ENCODE measurements at regions not wholly inside any gene's neighbourhood (a gene's known extent, or its start where the extent isn't known, plus 50 kb on each side); places are given as distances from the start of the nearest gene placed in this dataset.

DNA sequence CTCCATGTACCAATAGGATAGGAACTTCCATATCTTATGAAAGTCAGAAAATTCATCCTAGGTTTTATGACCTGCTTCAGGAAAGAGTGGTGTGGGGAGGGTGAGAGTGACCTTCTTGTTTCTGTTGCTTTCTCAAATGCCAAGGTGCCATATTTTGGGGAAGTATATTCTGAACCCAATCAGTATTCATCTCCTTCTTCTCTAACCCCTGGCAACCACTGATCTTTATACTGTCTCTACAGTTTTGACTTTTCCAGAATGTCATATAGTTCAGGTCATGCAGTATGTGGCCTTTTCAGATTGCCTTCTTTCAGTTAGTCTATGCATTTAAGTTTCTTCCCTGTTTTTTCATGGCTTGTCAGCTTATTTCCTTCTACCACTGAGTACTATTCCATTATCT, 321.4 kb upstream of the SEMA6A start:
- Mint-ChIP-seq H3K4me1 (no peaks in the 10 kb centered on the region; the same call in none of the 3 replicates), H3K36me3 (ENCODE audit: low read depth) (no peaks in the 10 kb centered on the region), H3K27me3 (ENCODE audit: insufficient read depth, low read depth, poor library complexity) (no peaks in the 10 kb centered on the region), H3K4me3 (no peak overlapping the region), H3K27ac (no peak overlapping the region), H3K9me3 (no peaks in the 10 kb centered on the region)
- Histone ChIP-seq H2AFZ (no peak overlapping the region), H3K79me2 (replicated peaks; ENCODE audit: insufficient read depth) (no peaks in the 10 kb centered on the region), H3F3A (replicated peaks; ENCODE audit: low read depth) (no peaks in the 10 kb centered on the region), H3K4me1 (ENCODE audit: insufficient read depth) (peaks cover 4% of the 10 kb centered on the region; the same call in 1 of the 2 replicates), H3K27ac (ENCODE audit: low read depth) (no peak overlapping the region), H3K27me3 (ENCODE audit: insufficient read depth) (no peaks in the 10 kb centered on the region), H3K4me2 (no peak overlapping the region), H3K4me3 (no peak overlapping the region), H3K9me2 (ENCODE audit: insufficient read depth) (no peaks in the 10 kb centered on the region), H3K36me3 (ENCODE audit: insufficient read depth) (no peaks in the 10 kb centered on the region), H4K20me1 (replicated peaks; ENCODE audit: insufficient read depth) (no peaks in the 10 kb centered on the region)
- ATAC-seq (no peak), DNase-seq (ENCODE audit: low spot score) (no peak)
- TF ChIP-seq NANOG (IDR thresholded peaks at IDR 0.05; ENCODE audit: borderline replicate concordance), result no peak
- TF ChIP-seq, protein P1, sequence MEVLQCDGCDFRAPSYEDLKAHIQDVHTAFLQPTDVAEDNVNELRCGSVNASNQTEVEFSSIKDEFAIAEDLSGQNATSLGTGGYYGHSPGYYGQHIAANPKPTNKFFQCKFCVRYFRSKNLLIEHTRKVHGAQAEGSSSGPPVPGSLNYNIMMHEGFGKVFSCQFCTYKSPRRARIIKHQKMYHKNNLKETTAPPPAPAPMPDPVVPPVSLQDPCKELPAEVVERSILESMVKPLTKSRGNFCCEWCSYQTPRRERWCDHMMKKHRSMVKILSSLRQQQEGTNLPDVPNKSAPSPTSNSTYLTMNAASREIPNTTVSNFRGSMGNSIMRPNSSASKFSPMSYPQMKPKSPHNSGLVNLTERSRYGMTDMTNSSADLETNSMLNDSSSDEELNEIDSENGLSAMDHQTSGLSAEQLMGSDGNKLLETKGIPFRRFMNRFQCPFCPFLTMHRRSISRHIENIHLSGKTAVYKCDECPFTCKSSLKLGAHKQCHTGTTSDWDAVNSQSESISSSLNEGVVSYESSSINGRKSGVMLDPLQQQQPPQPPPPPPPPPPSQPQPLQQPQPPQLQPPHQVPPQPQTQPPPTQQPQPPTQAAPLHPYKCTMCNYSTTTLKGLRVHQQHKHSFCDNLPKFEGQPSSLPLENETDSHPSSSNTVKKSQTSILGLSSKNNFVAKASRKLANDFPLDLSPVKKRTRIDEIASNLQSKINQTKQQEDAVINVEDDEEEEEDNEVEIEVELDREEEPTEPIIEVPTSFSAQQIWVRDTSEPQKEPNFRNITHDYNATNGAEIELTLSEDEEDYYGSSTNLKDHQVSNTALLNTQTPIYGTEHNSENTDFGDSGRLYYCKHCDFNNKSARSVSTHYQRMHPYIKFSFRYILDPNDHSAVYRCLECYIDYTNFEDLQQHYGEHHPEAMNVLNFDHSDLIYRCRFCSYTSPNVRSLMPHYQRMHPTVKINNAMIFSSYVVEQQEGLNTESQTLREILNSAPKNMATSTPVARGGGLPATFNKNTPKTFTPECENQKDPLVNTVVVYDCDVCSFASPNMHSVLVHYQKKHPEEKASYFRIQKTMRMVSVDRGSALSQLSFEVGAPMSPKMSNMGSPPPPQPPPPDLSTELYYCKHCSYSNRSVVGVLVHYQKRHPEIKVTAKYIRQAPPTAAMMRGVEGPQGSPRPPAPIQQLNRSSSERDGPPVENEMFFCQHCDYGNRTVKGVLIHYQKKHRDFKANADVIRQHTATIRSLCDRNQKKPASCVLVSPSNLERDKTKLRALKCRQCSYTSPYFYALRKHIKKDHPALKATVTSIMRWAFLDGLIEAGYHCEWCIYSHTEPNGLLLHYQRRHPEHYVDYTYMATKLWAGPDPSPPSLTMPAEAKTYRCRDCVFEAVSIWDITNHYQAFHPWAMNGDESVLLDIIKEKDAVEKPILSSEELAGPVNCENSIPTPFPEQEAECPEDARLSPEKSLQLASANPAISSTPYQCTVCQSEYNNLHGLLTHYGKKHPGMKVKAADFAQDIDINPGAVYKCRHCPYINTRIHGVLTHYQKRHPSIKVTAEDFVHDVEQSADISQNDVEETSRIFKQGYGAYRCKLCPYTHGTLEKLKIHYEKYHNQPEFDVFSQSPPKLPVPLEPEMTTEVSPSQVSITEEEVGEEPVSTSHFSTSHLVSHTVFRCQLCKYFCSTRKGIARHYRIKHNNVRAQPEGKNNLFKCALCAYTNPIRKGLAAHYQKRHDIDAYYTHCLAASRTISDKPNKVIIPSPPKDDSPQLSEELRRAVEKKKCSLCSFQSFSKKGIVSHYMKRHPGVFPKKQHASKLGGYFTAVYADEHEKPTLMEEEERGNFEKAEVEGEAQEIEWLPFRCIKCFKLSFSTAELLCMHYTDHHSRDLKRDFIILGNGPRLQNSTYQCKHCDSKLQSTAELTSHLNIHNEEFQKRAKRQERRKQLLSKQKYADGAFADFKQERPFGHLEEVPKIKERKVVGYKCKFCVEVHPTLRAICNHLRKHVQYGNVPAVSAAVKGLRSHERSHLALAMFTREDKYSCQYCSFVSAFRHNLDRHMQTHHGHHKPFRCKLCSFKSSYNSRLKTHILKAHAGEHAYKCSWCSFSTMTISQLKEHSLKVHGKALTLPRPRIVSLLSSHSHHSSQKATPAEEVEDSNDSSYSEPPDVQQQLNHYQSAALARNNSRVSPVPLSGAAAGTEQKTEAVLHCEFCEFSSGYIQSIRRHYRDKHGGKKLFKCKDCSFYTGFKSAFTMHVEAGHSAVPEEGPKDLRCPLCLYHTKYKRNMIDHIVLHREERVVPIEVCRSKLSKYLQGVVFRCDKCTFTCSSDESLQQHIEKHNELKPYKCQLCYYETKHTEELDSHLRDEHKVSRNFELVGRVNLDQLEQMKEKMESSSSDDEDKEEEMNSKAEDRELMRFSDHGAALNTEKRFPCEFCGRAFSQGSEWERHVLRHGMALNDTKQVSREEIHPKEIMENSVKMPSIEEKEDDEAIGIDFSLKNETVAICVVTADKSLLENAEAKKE (CRISPR knock-in tag; IDR thresholded peaks at IDR 0.05), result no peak

DNA sequence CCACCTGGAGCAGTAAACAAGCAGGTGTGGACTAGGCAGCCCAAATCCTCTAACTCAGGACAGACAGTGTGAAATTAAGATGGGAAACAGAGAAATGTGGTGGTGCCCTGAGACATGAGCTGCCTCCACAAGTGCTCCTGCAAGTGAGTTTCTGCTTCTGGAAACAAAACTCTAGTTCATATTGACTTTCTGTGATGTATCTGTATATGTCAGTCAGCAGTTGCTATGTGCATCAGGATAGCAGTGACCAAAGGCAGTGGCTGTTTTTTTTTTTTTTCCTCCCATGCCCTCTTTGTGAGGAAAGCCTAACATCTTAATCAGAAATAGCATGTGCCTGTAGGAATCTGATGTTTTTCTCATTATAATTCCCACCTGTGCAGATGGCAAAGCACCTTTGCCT, 318.4 kb upstream of the SEMA6A start:
- H4K20me1 ChIP-seq (replicated peaks; ENCODE audit: insufficient read depth), result no peaks in the 10 kb centered on the region
- H3K36me3 ChIP-seq (ENCODE audit: insufficient read depth), result no peaks in the 10 kb centered on the region
- no peaks in the 10 kb centered on the region for H3K79me2 ChIP-seq (replicated peaks; ENCODE audit: insufficient read depth)
- no peaks in the 10 kb centered on the region for H3K27me3 ChIP-seq (ENCODE audit: insufficient read depth)
- DNase-seq (ENCODE audit: low spot score) (no peak), ATAC-seq (no peak)
- Mint-ChIP-seq H3K4me1 (peaks cover 5% of the 10 kb centered on the region), H3K4me3 (no peak overlapping the region), H3K27me3 (ENCODE audit: insufficient read depth, low read depth, poor library complexity) (no peaks in the 10 kb centered on the region), H3K27ac (no peak overlapping the region), H3K36me3 (ENCODE audit: low read depth) (no peaks in the 10 kb centered on the region), H3K9me3 (no peaks in the 10 kb centered on the region)
- no peak overlapping the region for H3K27ac ChIP-seq (ENCODE audit: low read depth)
- no peak overlapping the region for H3K4me3 ChIP-seq
- peak overlapping the region; percentile 94; the same call in 1 of the 2 replicates for H2AFZ ChIP-seq
- H3K9me2 ChIP-seq (ENCODE audit: insufficient read depth), result no peaks in the 10 kb centered on the region
- H3K4me1 ChIP-seq (ENCODE audit: insufficient read depth), result 0 out of 2 replicates have a peak, but pooled peaks cover 3% of the 10 kb centered on the region
- H3K4me2 ChIP-seq, result no peak overlapping the region
- TF ChIP-seq, protein P2, sequence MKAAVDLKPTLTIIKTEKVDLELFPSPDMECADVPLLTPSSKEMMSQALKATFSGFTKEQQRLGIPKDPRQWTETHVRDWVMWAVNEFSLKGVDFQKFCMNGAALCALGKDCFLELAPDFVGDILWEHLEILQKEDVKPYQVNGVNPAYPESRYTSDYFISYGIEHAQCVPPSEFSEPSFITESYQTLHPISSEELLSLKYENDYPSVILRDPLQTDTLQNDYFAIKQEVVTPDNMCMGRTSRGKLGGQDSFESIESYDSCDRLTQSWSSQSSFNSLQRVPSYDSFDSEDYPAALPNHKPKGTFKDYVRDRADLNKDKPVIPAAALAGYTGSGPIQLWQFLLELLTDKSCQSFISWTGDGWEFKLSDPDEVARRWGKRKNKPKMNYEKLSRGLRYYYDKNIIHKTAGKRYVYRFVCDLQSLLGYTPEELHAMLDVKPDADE (IDR thresholded peaks at IDR 0.05), result no peak
- TF ChIP-seq ZNF331 (CRISPR knock-in tag; IDR thresholded peaks at IDR 0.05; ENCODE audit: low read depth), result no peak
- TF ChIP-seq STAT1 (IDR thresholded peaks at IDR 0.05; ENCODE audit: unreplicated experiment), result no peak
- no peaks in the 10 kb centered on the region for H3F3A ChIP-seq (replicated peaks; ENCODE audit: low read depth)

All from GM23338 (cell line).